HUES6 (cell line): ENCODE measurements at regions not wholly inside any gene's neighbourhood (a gene's known extent, or its start where the extent isn't known, plus 50 kb on each side); places are given as distances from the start of the nearest gene placed in this dataset.
"Not testable (repeated sequence)": the region's sequence is repeated elsewhere in the genome, so short reads cannot be mapped to it uniquely, and the experiment has no call there.

Experiments
- H3K27ac ChIP-seq: 2 replicates; pipeline ENCODE4 v1.7.0; 2013; ENCODE audit warnings: low read depth, mild to moderate bottlenecking, low read length, inconsistent platforms
- H3K27me3 ChIP-seq: 2 replicates; pipeline ENCODE4 v1.6.1; 2013; ENCODE audit warnings: low read length; ENCODE audit not compliant: control insufficient read depth, insufficient read depth
- H3K36me3 ChIP-seq: 2 replicates; pipeline ENCODE4 v1.6.1; 2013; ENCODE audit warnings: low read length; ENCODE audit not compliant: control insufficient read depth, insufficient read depth
- H3K4me1 ChIP-seq: 2 replicates; pipeline ENCODE4 v1.6.1; 2013; ENCODE audit warnings: low read length; ENCODE audit not compliant: control insufficient read depth, insufficient read depth
- H3K4me3 ChIP-seq: 2 replicates; pipeline ENCODE4 v1.5.1; 2013; ENCODE audit warnings: low read depth, low read length
- H3K9ac ChIP-seq: one replicate; pipeline ENCODE4 v1.6.1; 2013; ENCODE audit warnings: mild to moderate bottlenecking, low read length
- H3K9me3 ChIP-seq: 2 replicates; pipeline ENCODE4 v1.6.1; 2013; ENCODE audit warnings: low read depth, low read length; ENCODE audit not compliant: control insufficient read depth, insufficient read depth

- H3K27me3 ChIP-seq, result peaks cover 10% of the 10 kb centered on the region; the same call in 1 of the 2 replicates
- H3K27ac ChIP-seq, result no peak overlapping the region
- no peaks in the 10 kb centered on the region for H3K9me3 ChIP-seq
- peaks cover 18% of the 10 kb centered on the region for H3K4me1 ChIP-seq
- no peaks in the 10 kb centered on the region for H3K36me3 ChIP-seq
- no peak overlapping the region for H3K9ac ChIP-seq
- H3K4me3 ChIP-seq, result no peak overlapping the region
Measured at GRCh38 chr22:49658902-49659280, 168.8 kb downstream of the BRD1 start.

DNA sequence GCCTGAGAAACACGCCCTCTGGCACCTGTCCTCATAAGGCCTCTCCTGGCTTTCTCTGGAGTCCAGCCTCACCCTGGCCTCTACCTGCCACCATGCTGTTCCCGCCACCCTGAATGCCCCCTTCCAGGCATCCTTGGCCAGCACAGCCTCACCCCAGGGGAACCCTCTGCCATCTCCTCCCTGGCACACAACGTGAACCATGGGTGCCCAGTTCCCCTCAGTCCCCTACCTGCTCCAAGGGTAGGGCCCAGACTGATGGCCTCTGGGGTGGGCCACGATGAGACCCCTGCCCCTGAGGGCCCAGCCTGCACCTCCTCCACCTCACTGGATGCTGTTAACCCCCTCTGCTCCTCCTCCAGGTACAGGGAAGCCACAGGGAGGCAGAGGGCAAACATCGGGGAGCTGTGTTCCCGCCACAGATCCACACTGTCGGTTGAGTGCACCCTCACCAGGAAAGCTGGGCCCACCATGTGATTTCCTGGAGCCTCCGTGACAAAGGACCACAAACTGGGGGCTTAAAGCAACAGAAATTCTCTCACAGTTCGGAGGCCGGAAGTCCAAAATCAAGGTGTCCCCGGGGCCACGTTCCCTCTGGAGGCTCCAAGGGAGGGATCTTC is 169.6 kb downstream of the BRD1 start:
- Histone ChIP-seq H3K27ac (no peak overlapping the region), H3K4me1 (peaks cover 18% of the 10 kb centered on the region), H3K9me3 (no peaks in the 10 kb centered on the region), H3K36me3 (no peaks in the 10 kb centered on the region), H3K4me3 (no peak overlapping the region), H3K27me3 (peaks cover 10% of the 10 kb centered on the region; the same call in 1 of the 2 replicates), H3K9ac (no peak overlapping the region)

GRCh38 chr22:49657275-49657973 is 170.2 kb downstream of the BRD1 start:
- Histone ChIP-seq H3K36me3 (no peaks in the 10 kb centered on the region), H3K4me1 (peaks cover 18% of the 10 kb centered on the region), H3K4me3 (no peak overlapping the region), H3K27ac (no peak overlapping the region), H3K9me3 (no peaks in the 10 kb centered on the region), H3K9ac (no peak overlapping the region), H3K27me3 (peaks cover 10% of the 10 kb centered on the region; the same call in 1 of the 2 replicates)

- H3K9ac ChIP-seq, H3K4me3 ChIP-seq, H3K27ac ChIP-seq, H3K9me3 ChIP-seq, H3K36me3 ChIP-seq: not testable (repeated sequence)
- Histone ChIP-seq H3K4me1 (peaks cover 18% of the 10 kb centered on the region), H3K27me3 (peaks cover 10% of the 10 kb centered on the region; the same call in 1 of the 2 replicates)
Measured at GRCh38 chr22:49656883-49657274, 170.8 kb downstream of the BRD1 start.

- no peak overlapping the region for H3K9ac ChIP-seq
Measured at GRCh38 chr22:49656291-49656851, 171.3 kb downstream of the BRD1 start.

GRCh38 chr22:49655168-49655812 is 172.4 kb downstream of the BRD1 start:
- H3K4me1 ChIP-seq, result peaks cover 18% of the 10 kb centered on the region
- H3K36me3 ChIP-seq, result no peaks in the 10 kb centered on the region
- H3K9me3 ChIP-seq, result no peaks in the 10 kb centered on the region
- H3K27me3 ChIP-seq, result peaks cover 10% of the 10 kb centered on the region; the same call in 1 of the 2 replicates
- H3K4me3 ChIP-seq, result no peak overlapping the region; the same call in 1 of the 2 replicates
- no peak overlapping the region for H3K9ac ChIP-seq
- no peak overlapping the region for H3K27ac ChIP-seq

More at GRCh38 chr22:49656291-49656851, 171.3 kb downstream of the BRD1 start:
- Histone ChIP-seq H3K4me3 (no peak overlapping the region), H3K4me1 (peaks cover 18% of the 10 kb centered on the region), H3K27me3 (peaks cover 10% of the 10 kb centered on the region; the same call in 1 of the 2 replicates), H3K9me3 (no peaks in the 10 kb centered on the region), H3K36me3 (no peaks in the 10 kb centered on the region), H3K27ac (no peak overlapping the region)

DNA sequence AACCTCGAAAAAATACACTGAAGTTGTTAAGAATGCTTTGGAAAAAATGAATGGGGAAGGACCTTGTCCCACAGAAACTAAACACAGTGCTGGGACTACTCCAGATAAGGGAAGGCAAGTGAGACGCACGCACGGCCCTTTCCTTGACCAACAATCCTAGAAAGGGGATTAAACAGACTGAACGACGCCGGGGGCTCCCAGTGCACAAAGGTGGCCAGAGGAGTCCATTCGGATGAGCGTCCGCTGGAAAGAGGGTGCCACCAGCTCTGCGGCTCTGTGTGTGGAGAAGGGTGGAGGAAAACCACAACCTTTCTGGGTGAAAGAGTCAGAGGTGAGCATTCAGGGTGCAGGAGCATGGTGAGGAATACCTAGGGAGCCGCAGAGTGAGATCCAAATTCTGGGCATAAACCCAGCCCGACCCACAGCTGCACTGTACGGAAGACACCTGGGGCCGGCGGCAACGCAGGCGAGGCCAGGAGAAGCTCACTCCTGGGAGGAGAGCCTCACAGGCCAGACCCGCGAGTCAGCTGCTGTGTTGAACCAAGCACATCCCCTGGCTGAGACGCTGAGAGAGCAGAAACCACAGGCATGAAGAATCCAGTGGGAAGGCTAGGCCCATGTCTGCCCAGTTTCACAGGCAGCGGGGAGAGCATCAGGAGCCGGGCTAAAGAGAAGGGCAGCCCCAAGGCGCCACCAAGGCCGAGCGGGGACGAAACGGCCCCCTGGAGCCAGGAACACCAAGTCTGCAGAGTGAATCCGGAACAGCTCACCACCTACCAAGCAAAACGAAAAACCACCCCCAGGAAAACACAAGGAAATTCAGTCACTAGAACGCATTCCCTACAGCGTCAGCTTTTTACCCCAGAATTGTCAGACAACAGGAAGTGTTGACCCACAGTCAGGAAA is 177.1 kb downstream of the BRD1 start:
- Histone ChIP-seq H3K4me1 (peaks cover 10% of the 10 kb centered on the region), H3K36me3 (no peaks in the 10 kb centered on the region), H3K27me3 (peaks cover 8% of the 10 kb centered on the region; the same call in 1 of the 2 replicates), H3K27ac (no peak overlapping the region), H3K4me3 (no peak overlapping the region), H3K9me3 (no peaks in the 10 kb centered on the region), H3K9ac (no peak overlapping the region)

- Histone ChIP-seq H3K27me3 (no peaks in the 10 kb centered on the region), H3K4me3 (no peak overlapping the region), H3K27ac (no peak overlapping the region), H3K36me3 (no peaks in the 10 kb centered on the region), H3K9ac (no peak overlapping the region), H3K4me1 (peaks cover 3% of the 10 kb centered on the region; the same call in 1 of the 2 replicates), H3K9me3 (no peaks in the 10 kb centered on the region)
Measured at GRCh38 chr22:49649166-49650068, 178.3 kb downstream of the BRD1 start.

DNA sequence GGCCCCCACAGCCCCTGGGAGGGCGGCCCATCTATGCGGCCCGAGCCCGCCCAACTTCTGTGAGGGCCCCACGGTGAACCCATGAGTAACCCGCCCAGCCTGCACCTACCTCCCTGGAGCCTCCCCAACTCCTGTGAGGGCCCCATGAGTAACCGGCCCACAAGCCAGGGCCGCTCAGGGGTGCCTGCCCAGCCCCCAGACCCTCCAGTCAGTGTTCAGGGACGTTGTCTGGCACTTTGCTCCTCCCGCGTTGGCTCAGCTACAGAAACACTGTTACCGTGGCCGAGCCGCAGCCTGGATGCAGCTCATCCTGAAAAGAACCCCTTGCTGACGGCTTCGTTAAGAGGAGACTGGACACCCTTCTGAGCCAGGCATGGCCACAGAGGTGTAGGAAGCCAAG is 179.6 kb downstream of the BRD1 start:
- peaks cover 3% of the 10 kb centered on the region; the same call in 1 of the 2 replicates for H3K4me1 ChIP-seq
- H3K27me3 ChIP-seq, result no peaks in the 10 kb centered on the region
- no peaks in the 10 kb centered on the region for H3K9me3 ChIP-seq
- H3K27ac ChIP-seq, result no peak overlapping the region
- no peaks in the 10 kb centered on the region for H3K36me3 ChIP-seq
- no peak overlapping the region for H3K9ac ChIP-seq
- H3K4me3 ChIP-seq, result no peak overlapping the region
